ENCODE measurements at regions not wholly inside any gene's neighbourhood (a gene's known extent, or its start where the extent isn't known, plus 50 kb on each side); places are given as distances from the start of the nearest gene placed in this dataset.

DNA sequence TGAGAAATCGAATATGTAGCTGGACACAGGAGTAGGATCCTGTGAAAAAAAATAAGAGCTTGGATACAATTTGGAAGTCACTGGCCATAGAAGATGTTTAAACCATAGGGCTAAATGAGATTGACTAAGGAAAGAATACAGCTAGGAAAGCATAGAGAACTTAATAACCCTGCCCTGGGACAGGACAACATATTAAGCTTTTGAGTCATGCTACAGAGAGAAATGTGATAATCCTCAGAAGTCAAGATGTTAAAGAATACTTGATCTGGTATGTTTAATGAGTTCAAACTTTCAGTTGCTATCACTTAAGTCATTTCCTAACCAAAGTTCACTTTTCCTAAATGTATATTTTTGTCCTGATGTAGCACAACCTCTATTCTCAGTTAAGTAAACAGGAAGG is 154.6 kb upstream of the TSHZ2 start:
- no peak for DNase-seq

DNA sequence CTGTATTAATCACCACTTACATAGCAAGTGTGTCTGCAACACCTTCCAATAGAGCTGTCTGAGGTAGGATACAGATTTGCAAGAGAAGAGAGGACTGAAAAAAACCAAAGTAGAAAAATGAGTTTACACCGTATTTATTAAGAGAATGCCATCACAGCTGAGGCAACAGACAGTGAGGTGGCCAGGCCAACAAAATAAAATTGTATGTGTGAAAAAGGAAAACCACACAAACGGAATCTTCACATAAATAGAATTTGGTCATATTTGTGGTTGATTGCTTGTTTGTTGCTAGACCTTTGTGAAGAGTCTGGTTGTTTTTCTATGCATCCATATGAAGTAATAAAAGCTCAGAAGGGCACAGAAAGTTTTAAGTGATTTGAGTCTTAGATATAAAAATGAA is 157.8 kb upstream of the TSHZ2 start:
- DNase-seq = no peak

DNA sequence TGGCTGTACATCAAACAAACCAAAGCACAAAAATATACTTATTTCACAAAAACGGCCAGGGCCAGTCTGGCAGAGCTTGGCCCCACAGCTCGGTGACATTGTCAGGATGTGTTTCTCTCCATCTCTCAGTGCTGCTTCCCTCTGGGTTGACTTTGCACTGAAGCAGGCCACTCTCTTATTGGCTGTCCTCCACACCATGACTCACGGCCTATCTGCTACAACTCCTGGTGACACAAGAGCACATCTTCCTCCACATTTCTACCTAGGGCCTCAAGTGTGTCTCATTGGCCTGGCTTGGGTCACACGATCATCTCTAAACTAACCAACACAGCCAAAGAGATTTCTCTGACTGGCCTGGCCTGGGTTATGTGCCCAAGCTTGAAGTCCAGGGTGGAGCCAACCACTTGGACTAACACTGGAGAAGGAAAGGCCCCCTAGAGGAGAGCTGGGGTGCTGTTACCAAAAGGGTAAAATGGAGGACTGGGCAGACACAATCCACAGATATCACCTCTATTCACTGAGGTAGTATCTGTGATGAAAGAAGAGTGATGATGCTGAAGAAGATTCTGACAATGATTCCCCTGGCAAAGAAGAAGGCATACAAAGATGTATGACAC is 159.8 kb upstream of the TSHZ2 start:
- DNase-seq = no peak

DNA sequence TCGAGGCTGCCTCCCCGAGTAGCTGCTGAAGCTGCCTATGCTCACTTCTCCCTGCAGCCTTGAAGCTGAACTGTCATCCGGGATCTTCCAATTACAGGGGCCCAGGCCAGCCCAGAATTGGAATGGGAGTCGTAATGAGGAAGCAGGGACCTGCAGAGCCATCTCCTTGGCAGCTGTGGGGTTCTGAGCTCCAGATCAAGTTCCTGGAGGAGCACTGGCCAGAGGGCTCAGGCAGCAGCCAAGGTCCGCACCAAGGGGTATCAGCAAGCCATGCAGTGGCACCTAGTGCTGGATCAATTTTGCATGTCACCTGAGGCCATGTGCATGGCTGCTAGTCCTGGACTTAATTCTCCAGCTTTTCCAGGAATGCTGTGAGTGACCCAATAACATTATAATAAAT is 163.2 kb upstream of the TSHZ2 start:
- DNase-seq = no peak

DNA sequence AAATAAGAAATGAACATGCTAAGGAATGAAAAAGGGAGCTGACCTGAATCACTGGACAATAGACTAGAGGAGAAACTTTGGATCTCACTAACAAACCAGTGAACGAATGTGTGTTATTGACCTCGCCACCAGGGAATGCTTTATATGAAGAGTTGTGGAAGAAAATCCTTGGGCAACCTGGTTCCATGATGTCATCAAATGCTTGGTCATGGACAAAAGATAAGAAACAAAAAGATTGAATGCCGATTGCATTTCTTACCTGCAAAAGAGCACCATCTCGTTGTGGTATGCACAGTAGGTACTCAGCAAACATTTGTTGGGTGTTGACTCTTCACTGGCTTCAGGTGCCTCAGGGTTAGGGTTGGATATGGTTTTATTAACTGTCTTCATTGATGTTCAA is 165.2 kb upstream of the TSHZ2 start:
- no peak for DNase-seq

DNA sequence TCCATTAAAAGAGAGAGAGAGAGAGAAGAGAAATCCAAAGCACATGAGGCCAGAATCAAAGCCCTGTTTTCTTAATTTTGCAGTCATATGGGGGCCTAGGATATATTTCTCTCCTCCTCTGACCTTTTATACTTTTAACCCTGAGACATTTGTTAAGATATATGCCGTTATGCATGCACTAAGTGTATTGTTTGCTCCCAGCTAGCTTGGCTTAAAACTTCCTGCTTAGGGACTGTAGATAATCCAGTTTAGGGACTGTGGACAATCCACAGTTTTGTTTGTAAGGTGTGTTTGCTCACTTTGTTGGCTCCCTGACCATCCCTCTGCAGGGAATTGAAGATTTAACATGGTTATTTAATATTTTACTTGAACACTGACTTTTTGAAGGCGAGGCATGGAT is 166.3 kb upstream of the TSHZ2 start:
- no peak for DNase-seq

DNA sequence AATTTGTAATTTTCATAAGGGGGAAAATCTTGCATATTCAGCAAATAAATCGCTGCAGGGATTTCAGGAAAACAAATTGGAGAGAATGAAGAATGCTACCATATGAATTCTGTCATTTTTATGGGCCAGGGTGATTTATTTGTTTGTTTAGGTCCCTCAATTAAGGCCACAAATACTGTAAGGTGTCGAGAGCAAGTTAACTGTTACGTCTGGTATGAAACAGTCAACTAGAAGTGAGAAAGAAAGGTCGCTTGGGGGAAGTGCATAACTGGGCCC is 166.9 kb upstream of the TSHZ2 start:
- DNase-seq = no peak

DNA sequence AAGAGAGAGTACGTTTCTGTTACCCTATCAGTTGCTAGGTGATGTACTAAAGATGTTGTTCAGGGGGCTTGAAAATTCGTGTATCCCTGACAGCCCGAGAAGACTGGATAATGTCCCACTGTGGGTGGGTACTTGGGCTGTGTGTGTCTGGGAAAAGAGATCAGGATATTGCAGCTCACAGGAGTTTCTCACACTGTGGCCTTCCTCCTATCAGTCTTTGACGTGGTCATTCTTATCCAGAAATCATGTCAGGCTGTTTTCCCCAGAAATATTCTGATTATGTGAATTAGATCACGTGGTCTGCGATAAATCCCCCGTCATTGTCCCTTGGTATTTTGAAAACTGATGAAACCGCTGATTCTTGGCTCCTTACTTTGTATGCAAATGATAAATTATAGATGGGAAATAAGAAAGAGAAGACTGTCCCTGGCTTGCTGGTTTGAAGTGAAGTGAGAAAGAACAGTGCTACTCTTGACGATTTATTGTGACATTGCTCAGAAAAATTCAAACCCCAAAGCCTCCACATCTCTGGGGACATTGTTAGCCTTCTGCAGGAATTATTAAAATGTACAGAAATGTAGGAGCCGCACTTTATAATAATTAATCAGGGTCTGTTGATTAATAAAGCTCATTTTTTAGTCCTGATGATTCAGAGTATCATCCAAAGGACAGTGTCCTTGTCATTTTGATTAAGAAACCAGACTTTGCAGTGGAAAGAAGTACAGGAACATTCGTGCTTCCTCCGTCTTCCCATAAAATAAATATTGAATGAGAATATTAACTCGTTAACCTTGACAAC is 167.5 kb upstream of the TSHZ2 start:
- DNase-seq = no peak

DNA sequence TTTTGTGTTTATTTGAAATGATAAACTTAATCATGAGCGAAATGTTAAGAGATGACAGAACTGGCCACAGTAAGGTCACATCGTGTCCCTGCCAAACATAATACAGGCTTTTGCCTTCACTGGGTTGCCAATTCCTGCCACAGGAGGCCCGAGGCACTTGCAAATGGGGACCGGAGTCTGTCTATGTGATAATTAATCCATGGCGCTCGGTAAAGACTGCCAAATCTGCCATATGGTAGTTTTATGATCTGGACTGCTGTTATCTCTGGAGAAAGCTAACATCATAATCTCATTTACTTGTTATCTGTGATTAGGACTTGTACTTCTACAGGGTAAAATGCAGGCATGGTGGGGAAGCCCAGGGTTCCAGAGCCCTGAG is 170.5 kb upstream of the TSHZ2 start:
- DNase-seq = no peak

DNA sequence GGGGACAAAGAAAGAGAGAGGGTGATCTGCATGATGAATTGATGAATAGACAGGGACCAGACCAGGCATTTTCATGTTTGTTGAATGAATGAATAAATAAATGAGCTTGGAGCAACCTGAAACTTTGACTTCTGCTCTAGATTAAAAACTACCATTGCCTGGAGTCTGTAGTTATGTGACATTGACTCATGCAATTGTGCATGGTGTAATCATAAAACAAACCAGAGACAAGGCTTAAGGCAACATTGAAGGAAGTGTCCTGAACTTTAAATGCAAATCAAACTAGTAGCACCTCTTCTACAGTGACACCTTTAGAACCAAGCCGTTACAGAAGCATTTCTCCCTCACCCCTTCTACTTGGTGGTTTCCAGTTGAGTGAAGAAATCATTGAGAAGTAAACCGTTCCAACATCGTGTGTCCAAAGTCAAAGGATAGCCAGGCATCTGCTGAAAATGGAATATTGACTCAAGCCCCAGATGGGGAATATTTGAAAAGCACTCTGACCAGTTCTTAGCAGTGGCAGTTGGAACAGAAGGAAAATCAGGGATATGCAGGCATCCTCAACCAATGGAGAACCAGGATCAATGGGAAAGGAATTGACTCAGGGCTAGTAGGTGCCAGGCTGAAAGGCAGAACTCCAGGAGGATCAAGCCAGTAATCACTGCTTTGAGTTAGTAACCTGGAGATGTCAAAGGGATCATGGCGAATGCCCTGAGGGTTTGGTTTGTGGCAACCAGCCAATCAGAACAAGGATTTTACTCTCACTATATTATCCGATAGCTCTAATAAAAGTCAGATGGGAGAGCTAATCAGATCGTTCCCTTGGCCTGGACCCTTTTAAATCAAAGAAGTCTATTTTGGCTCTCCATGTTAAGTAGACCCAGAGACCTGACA is 171.2 kb upstream of the TSHZ2 start:
- DNase-seq = no peak

DNA sequence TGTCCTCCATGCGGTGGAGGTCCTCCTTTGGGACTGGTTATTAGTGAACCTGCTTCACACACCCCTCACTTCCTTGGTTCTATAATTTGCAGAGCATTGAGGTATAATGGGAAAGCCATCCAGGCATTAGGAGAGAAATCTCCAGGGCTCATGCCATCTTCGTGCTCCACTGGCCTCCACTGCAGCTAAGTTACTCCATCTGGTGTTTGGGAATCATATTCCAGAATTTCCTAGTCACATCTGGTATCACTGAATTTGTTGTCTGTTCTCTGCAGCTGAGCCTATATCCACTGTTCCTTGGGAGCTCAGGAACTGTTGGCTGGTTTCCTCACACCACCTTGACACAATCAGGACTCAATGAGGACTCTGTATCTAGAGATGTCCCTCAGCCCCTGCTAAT is 173.0 kb upstream of the TSHZ2 start:
- DNase-seq = no peak

DNA sequence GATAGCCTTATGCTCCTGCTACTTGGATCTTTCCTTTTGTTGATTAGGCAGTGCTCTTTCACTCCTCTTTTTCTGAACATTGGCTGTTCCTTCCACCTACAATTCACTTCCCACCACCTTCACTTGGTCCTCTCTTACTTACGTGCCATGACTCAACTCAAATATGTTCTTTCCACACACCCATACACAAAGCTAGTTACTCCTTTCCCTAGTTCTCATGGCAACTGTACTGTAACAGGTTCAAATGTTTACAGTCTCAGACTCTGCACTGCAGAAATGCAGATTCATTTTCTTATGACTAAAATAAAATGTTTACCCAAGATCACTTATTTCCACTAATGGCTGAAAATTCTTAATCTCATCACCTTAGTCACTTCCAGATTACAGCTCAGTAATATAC is 174.0 kb upstream of the TSHZ2 start:
- no peak for DNase-seq

DNA sequence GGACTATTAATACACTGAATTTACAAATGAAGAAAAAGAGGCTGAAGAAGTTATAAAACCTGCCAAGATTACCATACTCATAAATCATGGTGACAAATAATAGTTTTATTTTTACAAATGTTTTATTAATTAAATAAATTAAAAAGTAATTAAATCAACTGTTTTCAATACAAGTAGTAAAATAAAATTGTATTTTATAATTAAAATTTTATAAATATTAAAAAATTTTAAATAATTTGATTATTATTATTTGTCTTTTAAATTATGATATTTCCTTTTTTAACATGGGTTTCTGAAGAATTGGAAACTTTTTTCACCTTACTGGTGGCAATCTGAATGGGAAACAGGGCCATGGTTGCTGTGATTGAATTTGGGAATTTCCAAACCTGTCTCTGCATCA is 177.3 kb upstream of the TSHZ2 start:
- no peak for DNase-seq

DNA sequence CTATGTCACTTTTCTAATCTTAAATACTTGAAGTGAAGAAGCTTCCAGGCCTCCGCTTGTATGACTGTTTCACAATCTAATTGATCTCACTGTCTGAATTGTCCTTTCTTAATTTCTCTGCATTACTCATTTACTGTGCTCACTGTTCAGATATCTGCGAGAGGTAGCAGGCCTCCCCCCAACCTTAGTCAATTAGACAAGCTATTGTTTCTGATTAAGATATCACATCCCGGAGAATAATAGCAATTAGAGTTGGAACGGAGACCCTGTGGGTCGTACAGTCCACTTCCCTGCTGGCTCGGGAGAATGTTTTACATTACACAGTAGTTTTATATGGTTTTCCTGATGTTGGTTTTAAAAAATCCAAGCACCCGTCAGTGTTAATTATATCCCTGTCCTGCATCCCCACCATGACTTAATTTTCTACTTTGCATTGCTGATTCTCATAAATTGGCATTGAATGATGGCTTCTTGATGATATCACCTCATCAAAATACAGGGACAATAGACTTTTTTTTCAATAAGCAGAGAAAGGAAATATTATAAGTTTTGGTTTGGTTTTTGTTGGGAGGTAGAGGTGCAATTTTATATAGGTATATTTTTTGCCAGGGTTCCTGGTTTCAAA is 178.7 kb upstream of the TSHZ2 start:
- DNase-seq = no peak

DNA sequence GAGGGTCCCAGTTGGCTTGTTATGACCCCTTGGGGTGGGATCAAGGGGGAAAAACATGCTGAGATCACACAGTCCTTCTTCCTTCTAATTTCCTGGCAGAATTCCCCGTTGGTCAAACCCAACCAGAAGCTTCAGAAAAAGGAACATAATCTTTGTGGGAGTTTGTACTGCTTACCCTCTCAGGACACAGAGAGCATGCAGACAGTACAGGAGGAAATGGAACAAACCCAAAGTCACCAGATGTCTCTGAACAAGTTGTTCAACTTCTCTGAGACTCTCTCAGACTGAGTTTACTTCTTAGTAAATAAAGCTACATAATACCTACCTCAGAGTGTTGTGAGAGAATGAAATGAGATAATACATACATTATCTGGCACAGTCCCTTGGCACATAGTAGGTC is 181.1 kb upstream of the TSHZ2 start:
- DNase-seq = no peak

DNA sequence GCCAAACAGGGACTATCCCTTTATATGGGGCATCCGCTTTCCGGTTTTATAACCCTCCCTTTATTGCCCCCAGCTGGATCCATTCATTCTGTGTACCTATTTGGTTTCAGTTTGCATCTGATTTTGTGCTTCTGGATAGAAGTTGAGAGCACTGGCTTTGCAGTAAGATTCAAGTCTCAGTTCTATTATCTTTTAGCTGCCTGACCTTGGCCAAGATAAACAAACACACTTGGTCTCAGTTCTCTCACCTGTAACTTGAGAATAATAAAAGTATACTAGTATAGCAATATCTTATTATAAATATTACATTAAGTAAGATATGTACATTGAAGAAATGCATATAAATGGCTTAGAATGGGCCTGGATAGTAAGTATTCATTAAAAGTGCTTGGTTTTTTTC is 182.4 kb upstream of the TSHZ2 start:
- DNase-seq = no peak

DNA sequence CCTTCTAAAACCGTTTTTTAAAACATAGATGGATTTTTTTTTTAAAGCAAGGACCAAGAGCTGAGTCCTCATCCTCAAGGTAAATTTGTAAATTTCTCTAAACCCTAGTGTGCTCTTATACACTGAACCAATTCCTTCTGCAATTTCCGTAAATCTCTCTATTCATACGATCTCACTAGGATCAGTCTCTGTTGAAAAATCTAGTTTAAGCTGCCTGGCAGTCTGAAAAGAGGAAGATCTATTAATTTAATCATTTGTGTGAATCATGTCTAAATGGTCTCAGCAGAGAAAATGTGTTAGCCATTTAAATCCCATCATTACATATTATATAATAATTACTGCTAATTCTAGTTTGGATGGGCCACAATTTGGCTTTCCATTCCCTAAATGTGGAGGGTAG is 184.2 kb upstream of the TSHZ2 start:
- no peak for DNase-seq

DNA sequence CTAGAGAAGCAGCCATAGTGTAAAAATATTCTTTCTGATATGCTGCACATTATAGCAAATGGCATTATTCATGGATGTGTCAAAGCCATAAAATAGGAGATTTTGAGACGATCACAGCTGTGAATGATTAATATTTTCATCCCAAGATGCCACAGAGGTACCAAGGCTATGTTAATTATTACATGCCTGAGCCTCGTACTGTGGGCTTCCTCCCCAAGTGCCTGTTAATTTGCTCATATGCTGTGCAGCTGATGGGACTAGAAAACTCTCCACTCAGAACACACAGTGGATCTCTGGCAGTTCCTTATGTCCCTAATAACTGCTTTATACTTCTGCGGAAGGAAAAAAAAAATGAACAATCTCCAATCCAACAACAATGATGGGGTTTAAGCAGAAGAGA is 184.9 kb upstream of the TSHZ2 start:
- DNase-seq = no peak

DNA sequence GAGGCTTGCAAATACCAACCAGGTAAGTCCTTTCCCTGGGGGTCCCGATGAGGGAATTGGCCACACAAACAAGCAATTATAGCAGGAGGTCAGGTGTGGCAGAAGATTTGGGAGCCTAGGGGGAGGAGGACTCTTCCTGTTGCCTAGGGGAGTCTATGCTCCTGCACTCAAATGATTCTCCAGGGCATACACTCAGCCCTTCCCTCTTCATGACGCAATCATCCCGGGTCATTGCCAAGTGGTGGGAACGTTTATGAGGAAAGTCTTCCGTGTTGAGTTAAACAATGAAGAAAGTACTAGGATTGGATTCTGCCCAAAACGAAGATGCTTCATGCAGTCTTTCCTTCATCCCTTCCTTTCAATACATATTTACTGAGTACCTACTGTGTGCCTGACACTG is 186.5 kb upstream of the TSHZ2 start:
- DNase-seq = no peak

DNA sequence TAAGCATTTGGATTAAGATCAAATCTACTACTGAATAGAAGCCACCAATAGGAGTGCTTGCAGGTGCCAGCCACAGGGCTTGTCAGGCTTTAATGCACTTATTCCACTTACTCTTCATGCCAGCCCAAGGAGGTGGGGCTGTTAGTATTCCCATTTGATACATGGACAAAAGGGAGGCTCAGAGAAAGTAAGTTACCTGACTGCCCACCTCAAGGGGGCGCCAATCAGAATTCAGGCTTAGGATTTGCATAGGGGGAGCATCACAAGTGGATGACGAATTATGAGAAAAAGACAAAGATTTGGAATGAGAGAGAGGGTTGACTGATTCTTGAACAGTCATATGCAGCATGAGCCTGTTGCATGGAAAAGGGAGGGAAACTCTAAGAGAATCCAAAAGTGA is 188.4 kb upstream of the TSHZ2 start:
- no peak for DNase-seq

DNA sequence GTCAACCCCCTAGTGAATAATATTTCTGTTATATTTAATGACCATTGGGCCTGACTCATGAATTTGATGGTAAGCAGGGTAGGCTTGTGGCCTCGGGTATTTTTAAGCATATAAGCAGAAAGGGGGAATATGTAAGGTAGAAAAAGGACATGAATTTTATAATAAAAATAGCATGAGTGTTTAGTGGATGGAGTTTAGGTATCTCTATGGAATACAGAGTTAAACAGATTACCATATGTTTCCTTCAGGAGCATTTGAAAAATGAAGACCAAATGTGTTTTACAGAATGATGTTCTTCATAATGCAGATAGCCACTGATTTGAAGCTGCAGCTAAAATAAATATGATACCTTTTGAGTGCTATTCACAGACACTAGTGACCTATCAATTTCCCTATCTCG is 191.7 kb upstream of the TSHZ2 start:
- no peak for DNase-seq

DNA sequence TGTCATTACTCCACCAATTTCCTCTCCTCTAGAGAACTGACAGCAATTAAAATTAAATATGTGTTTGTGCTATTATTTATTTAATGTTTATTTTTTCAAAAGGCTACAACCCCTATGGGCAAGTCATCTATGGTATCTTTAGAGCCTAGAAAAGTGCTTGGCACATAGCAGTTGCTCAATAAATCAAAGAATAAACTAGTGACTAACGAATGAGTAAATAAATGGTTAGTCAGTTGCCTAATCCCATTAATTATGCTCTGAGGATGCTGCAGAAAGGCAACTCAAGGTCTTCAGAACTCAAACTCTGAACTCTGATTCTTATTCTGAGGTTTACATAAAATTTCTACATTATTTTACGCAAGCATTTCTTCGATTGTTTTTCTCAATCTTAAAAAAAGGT is 193.0 kb upstream of the TSHZ2 start:
- no peak for DNase-seq

DNA sequence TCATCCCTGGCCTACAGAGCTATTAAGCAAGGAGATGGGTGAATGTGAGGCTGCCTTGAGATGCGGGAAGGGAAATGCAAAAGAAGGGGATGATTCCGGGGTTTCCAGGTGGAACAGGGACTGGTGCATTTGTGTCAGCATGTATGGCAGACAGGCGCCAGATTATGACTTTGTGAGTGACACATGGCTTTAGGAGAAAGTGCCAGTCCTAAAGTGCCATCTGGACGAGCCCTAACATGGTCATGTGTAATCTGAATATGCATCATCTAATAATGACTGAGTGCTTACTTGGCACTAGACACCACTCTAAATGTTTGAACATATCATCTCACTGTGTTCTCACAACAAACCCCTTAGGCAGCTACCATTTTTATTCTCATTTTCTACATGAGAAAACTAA is 195.0 kb upstream of the TSHZ2 start:
- no peak for DNase-seq

DNA sequence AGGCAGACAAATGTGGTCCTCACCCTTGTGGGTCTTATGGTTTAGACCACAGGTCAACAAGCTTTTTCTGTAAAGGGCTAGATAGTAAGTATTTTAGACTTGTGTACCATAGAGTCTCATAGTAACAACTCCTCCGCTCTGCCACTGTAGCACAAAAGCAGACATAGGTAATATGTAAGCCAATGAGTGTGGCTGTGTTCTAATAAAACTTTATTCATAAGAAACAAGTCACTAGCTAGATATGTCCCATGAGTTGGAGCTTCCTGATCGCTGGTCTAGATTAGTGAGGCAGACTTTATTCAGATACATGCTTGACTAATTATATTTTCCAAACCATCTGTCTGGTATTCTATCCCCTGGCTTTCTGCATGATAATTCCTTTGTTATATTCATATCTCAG is 196.4 kb upstream of the TSHZ2 start:
- DNase-seq = no peak
